NCI-H524 (cell line): ENCODE measurements at regions not wholly inside any gene's neighbourhood (a gene's known extent, or its start where the extent isn't known, plus 50 kb on each side); places are given as distances from the start of the nearest gene placed in this dataset.
"Not testable (repeated sequence)": the region's sequence is repeated elsewhere in the genome, so short reads cannot be mapped to it uniquely, and the experiment has no call there.

Experiments used
- DNase-seq, 2 experiments: peaks; one replicate each; lab custom pipeline; 2025; lab: John Stamatoyannopoulos, UW

- not testable (repeated sequence) for DNase-seq
These were observed 123.6 kb upstream of the RHOU start for GRCh38 chr1:228611707-228612106.

- not testable (repeated sequence) for DNase-seq
These were observed 113.1 kb upstream of the RHOU start for GRCh38 chr1:228622002-228622716.

GRCh38 chr1:228626481-228626880 is 108.8 kb upstream of the RHOU start:
- not testable (repeated sequence) for DNase-seq

GRCh38 chr1:228632858-228633257 is 102.4 kb upstream of the RHOU start:
- DNase-seq, result not testable (repeated sequence)

GRCh38 chr1:228635304-228635703 is 100.0 kb upstream of the RHOU start:
- DNase-seq, result peak in 1 of 2 experiments; percentile 43

GRCh38 chr1:228637529-228637928 is 97.8 kb upstream of the RHOU start:
- DNase-seq, result not testable (repeated sequence)

GRCh38 chr1:228646717-228647522 is 88.4 kb upstream of the RHOU start:
- DNase-seq, result peak; percentile 13 to 52

GRCh38 chr1:228647523-228648444 is 87.5 kb upstream of the RHOU start:
- DNase-seq, result peak; percentile 45 to 78

GRCh38 chr1:228648647-228649383 is 86.5 kb upstream of the RHOU start:
- DNase-seq, result no peak

- DNase-seq, result no peak
These were observed 85.1 kb upstream of the RHOU start for GRCh38 chr1:228650141-228650540.

- DNase-seq, result no peak
These were observed 84.3 kb upstream of the RHOU start for GRCh38 chr1:228650946-228651345.

GRCh38 chr1:228652116-228652515 is 83.2 kb upstream of the RHOU start:
- DNase-seq, result no peak

GRCh38 chr1:228653057-228653456 is 82.2 kb upstream of the RHOU start:
- not testable (repeated sequence) for DNase-seq

- DNase-seq, result no peak
These were observed 81.5 kb upstream of the RHOU start for GRCh38 chr1:228653748-228654147.

- DNase-seq, result no peak
These were observed 79.4 kb upstream of the RHOU start for GRCh38 chr1:228655796-228656394.

GRCh38 chr1:228662007-228662689 is 73.1 kb upstream of the RHOU start:
- not testable (repeated sequence) for DNase-seq

- DNase-seq, result peak; percentile 29 to 70
These were observed 70.8 kb upstream of the RHOU start for GRCh38 chr1:228664399-228664914.

GRCh38 chr1:228666686-228667623 is 68.3 kb upstream of the RHOU start:
- DNase-seq, result no peak
